ENCODE measurements at regions not wholly inside any gene's neighbourhood (a gene's known extent, or its start where the extent isn't known, plus 50 kb on each side); places are given as distances from the start of the nearest gene placed in this dataset.
"Not testable (repeated sequence)": the region's sequence is repeated elsewhere in the genome, so short reads cannot be mapped to it uniquely, and the experiment has no call there.

- in situ Hi-C loops (cut with MboI; ENCODE audit: low pct_unique_long_range_greater_than_20kb, low sequenced_read_pairs, unreplicated experiment) = no loop called here
- DNase-seq (ENCODE audit: low spot score) = no peak
- no peak for TF ChIP-seq CTCF (IDR thresholded peaks at IDR 0.05; ENCODE audit: extremely low read depth, insufficient read depth, missing control alignments)
These were observed 598.3 kb upstream of the HS3ST5 start for GRCh38 chr6:114941078-114941477.

- DNase-seq (ENCODE audit: low spot score) = no peak
- TF ChIP-seq CTCF (IDR thresholded peaks at IDR 0.05; ENCODE audit: extremely low read depth, insufficient read depth, missing control alignments) = no peak
- in situ Hi-C loops (cut with MboI; ENCODE audit: low pct_unique_long_range_greater_than_20kb, low sequenced_read_pairs, unreplicated experiment) = no loop called here
These were observed 597.4 kb upstream of the HS3ST5 start for GRCh38 chr6:114940181-114940580.

- in situ Hi-C loops (cut with MboI; ENCODE audit: low pct_unique_long_range_greater_than_20kb, low sequenced_read_pairs, unreplicated experiment) = no loop called here
- TF ChIP-seq CTCF (IDR thresholded peaks at IDR 0.05; ENCODE audit: extremely low read depth, insufficient read depth, missing control alignments) = no peak
These were observed 596.8 kb upstream of the HS3ST5 start for GRCh38 chr6:114939630-114940029.

GRCh38 chr6:114936080-114936479, 593.3 kb upstream of the HS3ST5 start:
- no peak for TF ChIP-seq CTCF (IDR thresholded peaks at IDR 0.05; ENCODE audit: extremely low read depth, insufficient read depth, missing control alignments)
- in situ Hi-C loops (cut with MboI; ENCODE audit: low pct_unique_long_range_greater_than_20kb, low sequenced_read_pairs, unreplicated experiment) = no loop called here
- DNase-seq (ENCODE audit: low spot score) = no peak

More at GRCh38 chr6:114939630-114940029, 596.8 kb upstream of the HS3ST5 start:
- no peak for DNase-seq (ENCODE audit: low spot score)

- no peak for TF ChIP-seq CTCF (IDR thresholded peaks at IDR 0.05; ENCODE audit: extremely low read depth, insufficient read depth, missing control alignments)
- in situ Hi-C loops (cut with MboI; ENCODE audit: low pct_unique_long_range_greater_than_20kb, low sequenced_read_pairs, unreplicated experiment) = no loop called here
- DNase-seq (ENCODE audit: low spot score) = no peak
These were observed 591.3 kb upstream of the HS3ST5 start for GRCh38 chr6:114934079-114934478.

- in situ Hi-C loops (cut with MboI; ENCODE audit: low pct_unique_long_range_greater_than_20kb, low sequenced_read_pairs, unreplicated experiment); DNase-seq (ENCODE audit: low spot score): not testable (repeated sequence)
These were observed 585.9 kb upstream of the HS3ST5 start for GRCh38 chr6:114928731-114929130.

GRCh38 chr6:114906096-114906495, 563.3 kb upstream of the HS3ST5 start:
- TF ChIP-seq CTCF (IDR thresholded peaks at IDR 0.05; ENCODE audit: extremely low read depth, insufficient read depth, missing control alignments) = no peak
- DNase-seq (ENCODE audit: low spot score) = no peak
- in situ Hi-C loops (cut with MboI; ENCODE audit: low pct_unique_long_range_greater_than_20kb, low sequenced_read_pairs, unreplicated experiment) = no loop called here

All from GM13977 (cell line).